Right ventricle myocardium superior (tissue), 1 donor: ENCODE measurements at regions not wholly inside any gene's neighbourhood (a gene's known extent, or its start where the extent isn't known, plus 50 kb on each side); places are given as distances from the start of the nearest gene placed in this dataset.
"Not testable (repeated sequence)": the region's sequence is repeated elsewhere in the genome, so short reads cannot be mapped to it uniquely, and the experiment has no call there.

Experiments
- ATAC-seq: fragments of 200-7000 bp; cut with Tn5 transposase; one replicate; pipeline ENCODE4 v1.9.1; 2020; ENCODE audit warnings: mild to moderate bottlenecking; ENCODE audit not compliant: poor library complexity
- DNase-seq: peaks from one replicate; pipeline ENCODE4 v3.0.0-alpha.2; 2020
- intact Hi-C: fragments of 100-400 bp; cut with DNase I; formaldehyde crosslinking; loops from one replicate; pipeline ENCODE4 v1.11.2; 2022
- donor health status: DM: no; HTN: yes; CAD: no; lungs with severe emphysema.

GRCh38 chr1:8232036-8232757, 85.7 kb upstream of the SLC45A1 start:
- ATAC-seq (no peak), DNase-seq (no peak)
- intact Hi-C loops: loop anchor here (10.0 kb wide), 1 partner anchor 187 kb away; no protein-coding TSS in a partner anchor

GRCh38 chr1:8230292-8230621, 87.7 kb upstream of the SLC45A1 start:
- intact Hi-C loops: loop anchor here (10.0 kb wide), 1 partner anchor 185 kb away; no protein-coding TSS in a partner anchor
- DNase-seq (no peak), ATAC-seq (no peak)

- no peak for ATAC-seq
- intact Hi-C loops: no loop called here
- no peak for DNase-seq
Measured at GRCh38 chr1:8228253-8228652, 89.7 kb upstream of the SLC45A1 start.

GRCh38 chr1:8227674-8228073, 90.2 kb upstream of the SLC45A1 start:
- ATAC-seq, intact Hi-C loops, DNase-seq: not testable (repeated sequence)

DNA sequence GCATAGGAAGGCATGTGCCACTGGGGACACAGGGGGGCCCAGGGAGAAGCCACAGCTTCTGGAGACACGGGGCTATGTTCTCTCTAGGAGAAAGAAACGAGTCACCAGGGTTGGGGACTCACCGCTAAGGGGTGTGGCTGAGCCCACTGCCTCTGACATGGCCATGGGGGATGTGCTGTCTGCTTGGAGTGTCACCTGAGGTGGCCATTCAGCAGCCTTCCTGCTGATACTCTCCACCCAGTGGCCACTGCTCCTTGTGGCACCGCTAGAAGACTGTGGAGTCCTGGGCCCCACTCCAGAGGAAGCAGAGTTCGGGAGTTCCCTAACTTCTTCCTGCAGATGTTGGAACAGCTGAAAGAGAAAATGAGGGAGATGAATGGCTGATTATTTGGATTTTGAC, 91.2 kb upstream of the SLC45A1 start:
- ATAC-seq (no peak), DNase-seq (no peak)
- intact Hi-C loops: no loop called here

DNA sequence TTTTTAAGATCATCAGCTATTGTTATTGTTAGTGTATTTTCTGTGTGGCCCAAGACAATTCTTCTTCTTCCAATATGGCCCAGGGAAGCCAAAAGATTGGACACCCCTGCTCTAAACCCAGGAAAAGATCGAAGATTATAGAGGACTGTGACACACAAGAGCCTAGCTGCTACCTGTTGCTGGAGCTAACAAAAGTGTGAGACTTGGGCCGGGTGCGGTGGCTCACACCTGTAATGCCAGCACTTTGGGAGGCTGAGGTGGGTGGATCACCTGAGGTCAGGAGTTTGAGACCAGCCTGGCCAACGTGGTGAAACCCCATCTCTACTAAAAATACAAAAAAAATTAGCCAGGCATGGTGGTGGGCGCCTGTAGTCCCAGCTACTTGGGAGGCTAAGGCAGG, 91.9 kb upstream of the SLC45A1 start:
- intact Hi-C loops: not testable (repeated sequence)

DNA sequence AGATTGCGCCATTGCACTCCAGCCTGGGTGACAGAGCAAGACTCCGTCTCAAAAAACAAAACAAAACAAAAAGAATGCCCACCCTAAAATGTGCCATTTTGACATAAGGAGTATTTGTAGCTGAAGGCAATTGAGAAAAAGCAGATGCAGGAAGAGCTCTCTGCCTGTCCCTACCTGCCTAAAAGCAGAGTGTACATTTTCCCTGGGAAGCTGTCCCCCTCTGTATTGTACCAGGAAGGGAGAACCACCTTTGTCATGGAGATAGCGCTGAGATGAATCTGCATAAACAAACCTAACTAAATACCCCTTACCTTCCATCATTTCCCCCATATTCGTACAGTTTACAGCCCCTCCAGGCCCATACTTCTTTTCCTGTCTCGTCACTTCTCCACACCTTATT, 94.4 kb upstream of the SLC45A1 start:
- ATAC-seq: no peak
- intact Hi-C loops: no loop called here
- DNase-seq: no peak

More for the DNA sequence above, 91.9 kb upstream of the SLC45A1 start:
- DNase-seq, ATAC-seq: not testable (repeated sequence)

DNA sequence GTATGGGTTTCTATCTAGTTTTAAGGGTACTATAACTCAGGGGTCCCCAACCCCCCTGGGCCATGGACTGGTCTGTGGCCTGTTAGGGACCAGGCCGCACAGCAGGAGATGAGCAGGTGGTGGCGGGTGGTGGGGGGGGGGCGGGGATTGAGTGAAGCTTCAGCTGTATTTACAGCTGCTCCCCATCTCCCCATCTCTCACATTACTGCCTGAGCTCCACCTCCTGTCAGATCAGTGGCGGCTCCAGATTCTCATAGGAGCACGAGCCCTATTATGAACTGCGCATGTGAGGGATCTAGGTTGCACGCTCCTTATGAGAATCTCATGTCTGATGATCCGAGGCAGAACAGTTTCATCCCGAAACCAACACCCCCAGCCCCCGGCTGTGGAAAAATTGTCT, 95.1 kb upstream of the SLC45A1 start:
- intact Hi-C loops: no loop called here
- ATAC-seq (no peak), DNase-seq (no peak)

DNA sequence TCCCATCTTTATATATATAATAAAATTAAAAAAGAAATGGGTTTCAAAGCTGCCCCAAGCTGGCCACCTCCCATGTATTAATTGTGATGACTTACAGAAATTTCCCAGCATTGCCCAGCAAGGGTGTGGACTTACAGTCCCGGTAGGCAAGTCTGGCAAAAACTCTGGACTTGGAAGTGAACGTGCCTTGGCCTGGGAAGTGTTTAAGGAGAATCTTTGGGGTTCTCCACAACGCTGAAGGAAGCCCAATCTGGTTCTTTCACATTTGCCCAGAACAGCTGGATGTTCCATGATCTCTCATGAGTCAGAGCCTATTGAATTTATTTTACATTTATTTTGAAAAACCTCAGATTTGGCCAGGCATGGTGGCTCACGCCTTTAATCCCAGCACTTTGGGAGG, 98.4 kb upstream of the SLC45A1 start:
- DNase-seq (no peak), ATAC-seq (no peak)
- intact Hi-C loops: no loop called here

DNA sequence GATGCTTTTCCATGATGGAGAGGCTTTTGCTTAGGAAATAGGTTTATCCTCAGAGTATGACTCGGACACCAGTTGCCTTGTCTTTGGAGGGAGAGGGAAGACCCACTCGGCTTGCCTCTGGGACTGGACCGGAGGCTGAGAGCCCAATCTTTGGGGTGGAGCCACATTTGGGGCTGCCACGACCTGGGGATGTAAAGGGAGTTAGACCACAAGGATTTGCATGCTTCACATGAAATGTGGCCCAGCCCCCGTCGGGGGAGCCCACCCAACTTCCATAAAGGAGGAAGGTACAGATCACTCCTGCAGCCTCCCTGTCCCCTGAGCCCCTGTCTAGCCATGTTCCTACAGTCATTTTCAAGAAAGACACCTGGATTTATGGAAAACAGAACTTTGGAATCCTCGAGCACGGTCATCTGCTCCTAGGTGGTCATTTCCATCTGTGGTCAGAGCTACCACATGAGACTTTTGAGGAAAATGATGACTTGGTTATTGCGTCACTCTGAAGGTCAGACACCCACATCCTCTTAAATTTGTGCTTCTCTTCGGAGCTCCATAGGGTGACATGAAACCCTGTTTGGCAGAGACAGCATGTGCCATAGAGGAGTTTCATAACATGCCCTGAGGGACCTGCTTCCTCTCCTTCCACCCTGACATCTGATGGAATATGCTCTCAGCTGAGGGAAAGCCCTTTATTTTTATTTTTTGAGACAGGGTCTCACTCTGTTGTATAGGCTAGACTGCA, 99.4 kb upstream of the SLC45A1 start:
- ATAC-seq (peak; percentile 21), DNase-seq (peak; percentile 30)
- intact Hi-C loops: no loop called here

GRCh38 chr1:8217809-8218208, 100.1 kb upstream of the SLC45A1 start:
- no peak for DNase-seq
- no peak for ATAC-seq
- intact Hi-C loops: no loop called here

DNA sequence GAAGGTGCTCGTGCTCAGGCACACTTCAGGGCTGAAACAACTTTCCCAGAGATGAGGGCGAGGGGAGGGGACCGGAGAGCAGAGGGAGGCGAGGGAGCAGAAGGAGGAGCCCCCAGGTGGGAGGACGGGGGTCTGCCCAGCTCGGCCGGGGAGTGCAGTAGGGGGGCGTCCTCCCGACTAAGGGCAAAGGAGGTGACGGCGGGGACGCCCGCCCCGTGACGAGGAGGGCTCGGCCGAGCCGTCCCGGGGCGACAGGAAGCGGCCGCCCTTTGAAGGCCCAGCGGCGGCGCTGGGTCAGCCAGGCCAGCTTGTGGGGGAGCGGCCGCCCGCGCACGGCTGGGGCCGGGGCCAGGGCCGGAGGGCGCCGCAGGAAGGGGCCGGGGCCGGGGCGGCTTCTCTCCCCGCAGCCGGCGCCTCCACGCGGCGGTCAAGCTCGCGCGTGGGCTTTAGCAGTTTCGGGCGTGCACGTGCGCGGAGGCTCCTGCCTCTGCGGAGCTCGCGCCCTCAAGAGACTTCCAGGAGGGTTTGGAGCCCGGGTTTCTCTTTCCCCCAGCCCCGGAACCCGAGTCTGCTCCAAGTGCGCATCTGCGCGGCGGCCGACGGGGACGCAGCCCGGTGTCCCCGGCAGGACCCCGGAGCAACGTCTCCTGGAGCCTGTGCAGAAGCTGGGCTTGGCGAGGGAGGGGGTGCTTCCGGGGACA, 100.8 kb upstream of the SLC45A1 start:
- ATAC-seq: peak; percentile 89
- intact Hi-C loops: no loop called here
- peak; percentile 66 for DNase-seq

- intact Hi-C loops: no loop called here
- no peak for DNase-seq
- no peak for ATAC-seq
Measured at GRCh38 chr1:8216005-8216404, 101.9 kb upstream of the SLC45A1 start.

- ATAC-seq (no peak), DNase-seq (no peak)
- intact Hi-C loops: no loop called here
Measured at GRCh38 chr1:8214501-8215173, 103.3 kb upstream of the SLC45A1 start.

GRCh38 chr1:8213676-8214075, 104.2 kb upstream of the SLC45A1 start:
- intact Hi-C loops: no loop called here
- ATAC-seq: no peak
- no peak for DNase-seq

- ATAC-seq (no peak), DNase-seq (no peak)
- intact Hi-C loops: no loop called here
Measured at GRCh38 chr1:8213136-8213535, 104.8 kb upstream of the SLC45A1 start.

GRCh38 chr1:8212580-8213031, 105.3 kb upstream of the SLC45A1 start:
- intact Hi-C loops: no loop called here
- no peak for DNase-seq
- ATAC-seq: no peak

- ATAC-seq (peak; percentile 65), DNase-seq (peak; percentile 55)
- intact Hi-C loops: no loop called here
Measured at GRCh38 chr1:8211883-8212579, 105.9 kb upstream of the SLC45A1 start.
